ENCODE measurements at regions not wholly inside any gene's neighbourhood (a gene's known extent, or its start where the extent isn't known, plus 50 kb on each side); places are given as distances from the start of the nearest gene placed in this dataset.

DNA sequence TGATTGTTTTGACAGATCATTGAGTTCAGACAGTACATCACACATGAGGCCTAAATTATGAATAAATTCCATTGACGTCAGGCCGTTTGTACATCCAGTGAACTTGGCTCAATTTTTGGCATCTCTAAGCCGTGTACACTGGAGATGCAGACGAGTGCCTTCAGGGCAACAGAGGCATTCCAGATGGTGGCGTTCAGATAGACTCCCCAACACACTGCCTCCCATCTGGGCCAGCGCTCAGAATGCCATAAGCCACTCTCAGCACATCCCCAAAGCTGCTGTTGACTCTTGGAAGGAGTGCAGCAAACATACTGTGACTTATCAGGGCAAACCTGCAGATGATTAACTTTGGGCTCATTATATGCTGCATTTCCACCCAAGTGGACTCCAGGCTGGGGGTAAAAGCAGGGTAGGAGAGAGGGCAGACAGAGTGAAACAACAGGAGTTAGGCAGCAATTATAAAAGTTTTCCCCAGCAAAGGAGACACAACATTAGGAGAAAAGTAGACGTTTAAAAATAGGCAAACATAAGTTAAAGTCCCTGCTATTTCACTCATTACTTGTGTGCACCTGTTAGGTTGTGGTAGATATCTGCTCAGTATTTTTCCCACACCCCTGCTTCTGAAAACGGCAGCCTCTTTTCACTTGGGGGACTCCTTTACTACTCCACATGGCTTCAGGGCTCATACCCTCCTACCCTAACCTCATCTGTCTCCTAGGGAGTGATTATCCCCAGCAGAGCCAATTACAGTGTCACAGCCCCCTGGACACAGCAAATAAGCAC lies 60.2 kb upstream of the PDE3B start:
- WGBS, 2 experiments (ENCODE audit: insufficient coverage in 1 of 2, insufficient read length in 1 of 2) = 76 to 81% methylated on average over 6 to 8 of the region's 8 CpGs
- no peaks in the 10 kb centered on the region for H3K9me3 Mint-ChIP-seq
- no peak overlapping the region for H3K9ac ChIP-seq (ENCODE audit: extremely low read depth, low read length, poor library complexity, severe bottlenecking)
- H3K36me3 ChIP-seq (ENCODE audit: control insufficient read depth, insufficient read depth, low read length) = no peaks in the 10 kb centered on the region
- H3K27ac ChIP-seq (ENCODE audit: low read depth, low read length) = no peak overlapping the region
- TF ChIP-seq CTCF (conservative IDR thresholded peaks at IDR 0.05) = no peak
- peaks cover 14% of the 10 kb centered on the region for H3K27me3 Mint-ChIP-seq (ENCODE audit: insufficient read depth)
- peak; percentile 50 for DNase-seq
- peak overlapping the region; percentile 0 for H3K27ac Mint-ChIP-seq
- no peaks in the 10 kb centered on the region for H3K4me1 ChIP-seq (ENCODE audit: control insufficient read depth, insufficient read depth, low read length)
- peaks cover 53% of the 10 kb centered on the region for H3K27me3 ChIP-seq (ENCODE audit: control insufficient read depth, insufficient read depth, low read length, poor library complexity, severe bottlenecking)
- H3K4me1 Mint-ChIP-seq = peaks cover 21% of the 10 kb centered on the region
- no peaks in the 10 kb centered on the region for H3K36me3 Mint-ChIP-seq (ENCODE audit: low read depth)
- H3K4me3 Mint-ChIP-seq = peak overlapping the region; percentile 17
- H3K9me3 ChIP-seq (ENCODE audit: control insufficient read depth, low read length) = no peaks in the 10 kb centered on the region
- peak overlapping the region; percentile 61 for H3K4me3 ChIP-seq (ENCODE audit: low read length)

DNA sequence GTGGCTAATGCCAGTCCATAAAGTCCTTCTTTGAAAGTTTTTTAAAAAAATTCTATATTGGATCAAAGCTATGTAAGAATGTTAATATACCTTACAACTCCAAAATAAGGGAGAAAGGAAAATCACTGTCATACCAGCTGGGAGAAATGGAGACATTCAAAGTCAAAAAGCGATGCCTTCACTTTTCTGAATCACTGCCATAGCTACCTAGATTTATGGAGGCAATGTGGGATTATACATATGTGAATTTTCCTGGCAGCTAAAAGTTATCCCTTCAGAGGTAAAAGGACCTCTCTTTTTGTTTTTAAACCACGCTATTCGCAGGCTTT lies 59.6 kb upstream of the PDE3B start:
- Mint-ChIP-seq H3K27me3 (ENCODE audit: insufficient read depth) (peaks cover 14% of the 10 kb centered on the region), H3K4me1 (peaks cover 16% of the 10 kb centered on the region), H3K27ac (no peak overlapping the region), H3K4me3 (no peak overlapping the region), H3K36me3 (ENCODE audit: low read depth) (no peaks in the 10 kb centered on the region), H3K9me3 (no peaks in the 10 kb centered on the region)
- no peak for DNase-seq
- H3K4me1 ChIP-seq (ENCODE audit: control insufficient read depth, insufficient read depth, low read length) = no peaks in the 10 kb centered on the region
- H3K9me3 ChIP-seq (ENCODE audit: control insufficient read depth, low read length) = no peaks in the 10 kb centered on the region
- no peaks in the 10 kb centered on the region for H3K36me3 ChIP-seq (ENCODE audit: control insufficient read depth, insufficient read depth, low read length)
- H3K27me3 ChIP-seq (ENCODE audit: control insufficient read depth, insufficient read depth, low read length, poor library complexity, severe bottlenecking) = peaks cover 53% of the 10 kb centered on the region
- WGBS, 2 experiments (ENCODE audit: insufficient coverage in 1 of 2, insufficient read length in 1 of 2) = 97 to 100% methylated on average over 2 to 3 of the region's 3 CpGs
- no peak for TF ChIP-seq CTCF (conservative IDR thresholded peaks at IDR 0.05)
- H3K9ac ChIP-seq (ENCODE audit: extremely low read depth, low read length, poor library complexity, severe bottlenecking) = no peak overlapping the region
- H3K4me3 ChIP-seq (ENCODE audit: low read length) = no peak overlapping the region
- H3K27ac ChIP-seq (ENCODE audit: low read depth, low read length) = no peak overlapping the region

DNA sequence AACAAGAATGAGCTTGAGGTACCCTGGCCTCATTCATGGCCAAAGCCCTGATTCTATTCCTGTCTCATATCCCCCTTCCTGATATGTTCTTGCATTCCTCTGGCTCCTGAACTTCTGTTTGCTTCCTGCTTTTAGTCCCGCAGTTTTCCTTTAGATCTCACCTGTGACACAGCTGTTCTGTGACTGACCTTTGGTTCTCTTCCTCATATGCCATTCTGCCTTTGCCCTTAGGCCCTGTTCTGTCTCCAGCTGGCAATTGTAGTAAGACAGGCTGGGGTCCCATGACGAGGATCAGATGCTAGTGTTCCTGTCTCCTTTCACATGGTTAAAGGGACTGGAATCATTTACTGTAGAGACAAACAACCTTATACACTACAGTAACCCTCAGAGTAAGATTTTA lies 59.0 kb upstream of the PDE3B start:
- no peak overlapping the region for H3K4me3 Mint-ChIP-seq

More for the DNA sequence above, 59.0 kb upstream of the PDE3B start:
- no peak for TF ChIP-seq CTCF (conservative IDR thresholded peaks at IDR 0.05)
- H3K9me3 ChIP-seq (ENCODE audit: control insufficient read depth, low read length) = no peaks in the 10 kb centered on the region
- WGBS, 2 experiments (ENCODE audit: insufficient coverage in 1 of 2, insufficient read length in 1 of 2) = 72 to 80% methylated on average over 1 to 2 of the region's 2 CpGs
- no peaks in the 10 kb centered on the region for H3K4me1 ChIP-seq (ENCODE audit: control insufficient read depth, insufficient read depth, low read length)
- DNase-seq = no peak
- no peaks in the 10 kb centered on the region for H3K36me3 Mint-ChIP-seq (ENCODE audit: low read depth)
- peaks cover 52% of the 10 kb centered on the region for H3K27me3 ChIP-seq (ENCODE audit: control insufficient read depth, insufficient read depth, low read length, poor library complexity, severe bottlenecking)
- no peaks in the 10 kb centered on the region for H3K9me3 Mint-ChIP-seq
- H3K36me3 ChIP-seq (ENCODE audit: control insufficient read depth, insufficient read depth, low read length) = no peaks in the 10 kb centered on the region
- H3K27ac ChIP-seq (ENCODE audit: low read depth, low read length) = no peak overlapping the region
- peaks cover 14% of the 10 kb centered on the region for H3K27me3 Mint-ChIP-seq (ENCODE audit: insufficient read depth)
- peaks cover 16% of the 10 kb centered on the region for H3K4me1 Mint-ChIP-seq
- no peak overlapping the region for H3K27ac Mint-ChIP-seq
- no peak overlapping the region for H3K9ac ChIP-seq (ENCODE audit: extremely low read depth, low read length, poor library complexity, severe bottlenecking)
- H3K4me3 ChIP-seq (ENCODE audit: low read length) = no peak overlapping the region

All from endodermal cell (in vitro differentiated cells).